Neural progenitor cell (in vitro differentiated cells): ENCODE measurements at regions not wholly inside any gene's neighbourhood (a gene's known extent, or its start where the extent isn't known, plus 50 kb on each side); places are given as distances from the start of the nearest gene placed in this dataset.

ENCODE experiments used
- DNase-seq: peaks from one replicate; pipeline ENCODE4 v3.0.0-alpha.2; 2016; ENCODE audit warnings: low spot score
- H2AFZ ChIP-seq: fragments of 200-600 bp; sonication (generic); replicated peaks from 2 replicates; pipeline ENCODE4 v1.6.1; 2016; ENCODE audit warnings: antibody characterized with exemption
- H3F3A ChIP-seq: fragments of 200-600 bp; sonication (generic); 2 replicates; pipeline ENCODE4 v1.6.1; 2016; ENCODE audit warnings: antibody characterized with exemption, low read depth
- H3K27ac ChIP-seq: fragments of 200-600 bp; sonication (generic); 2 replicates; pipeline ENCODE4 v1.5.1; 2016; ENCODE audit warnings: mild to moderate bottlenecking
- H3K27me3 ChIP-seq: fragments of 200-600 bp; sonication (generic); 2 replicates; pipeline ENCODE4 v1.6.1; 2016; ENCODE audit warnings: mild to moderate bottlenecking, moderate library complexity
- H3K36me3 ChIP-seq: fragments of 200-600 bp; sonication (generic); 2 replicates; pipeline ENCODE4 v1.5.1; 2016
- H3K4me1 ChIP-seq: fragments of 200-600 bp; sonication (generic); 2 replicates; pipeline ENCODE4 v1.6.1; 2016; ENCODE audit warnings: mixed run types
- H3K4me2 ChIP-seq: fragments of 200-600 bp; sonication (generic); 2 replicates; pipeline ENCODE4 v1.6.1; 2016
- H3K4me3 ChIP-seq: fragments of 200-600 bp; sonication (generic); 2 replicates; pipeline ENCODE4 v1.5.1; 2016
- H3K79me2 ChIP-seq: fragments of 200-600 bp; sonication (generic); 2 replicates; pipeline ENCODE4 v1.6.1; 2016; ENCODE audit warnings: low read depth
- H3K9ac ChIP-seq: fragments of 200-600 bp; sonication (generic); 2 replicates; pipeline ENCODE4 v1.6.1; 2016
- H3K9me3 ChIP-seq: fragments of 200-600 bp; sonication (generic); 2 replicates; pipeline ENCODE4 v1.5.1; 2016; ENCODE audit warnings: low read depth
- H4K20me1 ChIP-seq: fragments of 200-600 bp; sonication (generic); 2 replicates; pipeline ENCODE4 v1.6.1; 2016; ENCODE audit warnings: low read depth
- H3K27ac Mint-ChIP-seq: 3 replicates; pipeline ENCODE4 v1.8.0; 2021; ENCODE audit warnings: mixed read lengths
- H3K27me3 Mint-ChIP-seq: 2 replicates; pipeline ENCODE4 v1.8.0; 2022; ENCODE audit warnings: low read depth, mild to moderate bottlenecking, inconsistent platforms, moderate library complexity, mixed read lengths; ENCODE audit not compliant: insufficient read depth
- H3K36me3 Mint-ChIP-seq: 3 replicates; pipeline ENCODE4 v1.8.0; 2021; ENCODE audit warnings: mixed read lengths
- H3K4me1 Mint-ChIP-seq: 3 replicates; pipeline ENCODE4 v1.8.0; 2021; ENCODE audit warnings: mixed read lengths
- H3K4me3 Mint-ChIP-seq: 3 replicates; pipeline ENCODE4 v1.8.0; 2021; ENCODE audit warnings: mild to moderate bottlenecking, moderate library complexity, mixed read lengths
- H3K9me3 Mint-ChIP-seq: 3 replicates; pipeline ENCODE4 v1.8.0; 2020; ENCODE audit warnings: mixed read lengths
- CTCF ChIP-seq: fragments of 200-600 bp; sonication (generic); IDR thresholded peaks from 2 replicates; pipeline ENCODE4 v1.5.1; 2017; ENCODE audit warnings: antibody characterized with exemption, mild to moderate bottlenecking
- EZH2 ChIP-seq: fragments of 200-600 bp; sonication (generic); IDR thresholded peaks from 2 replicates; pipeline ENCODE4 v1.6.1; 2017; ENCODE audit warnings: antibody characterized with exemption, mild to moderate bottlenecking, moderate library complexity
- EZH2phosphoT487 ChIP-seq: fragments of 200-600 bp; sonication (generic); IDR thresholded peaks from 2 replicates; pipeline ENCODE4 v1.6.1; 2017; ENCODE audit warnings: antibody characterized with exemption

GRCh38 chr16:74100395-74101326 lies 196.0 kb upstream of the PSMD7 start:
- Histone ChIP-seq H3K36me3 (no peaks in the 10 kb centered on the region), H3K4me1 (peaks cover 45% of the 10 kb centered on the region), H2AFZ (no peak overlapping the region), H3F3A (peaks cover 40% of the 10 kb centered on the region), H3K79me2 (no peaks in the 10 kb centered on the region), H3K27me3 (no peaks in the 10 kb centered on the region), H3K4me3 (peak overlapping the region; percentile 20), H3K9ac (no peak overlapping the region), H3K9me3 (no peaks in the 10 kb centered on the region), H4K20me1 (peaks cover 8% of the 10 kb centered on the region), H3K27ac (peak overlapping the region; percentile 39), H3K4me2 (peak overlapping the region; percentile 67)
- Mint-ChIP-seq H3K36me3 (no peaks in the 10 kb centered on the region), H3K4me3 (peak overlapping the region; percentile 48), H3K27me3 (peaks cover 5% of the 10 kb centered on the region), H3K4me1 (peaks cover 39% of the 10 kb centered on the region), H3K27ac (peak overlapping the region; percentile 79), H3K9me3 (peaks cover 4% of the 10 kb centered on the region)
- peak; percentile 50 for DNase-seq
- no peak for TF ChIP-seq EZH2
- peak; percentile 63 for TF ChIP-seq EZH2phosphoT487

- no peaks in the 10 kb centered on the region for H3K36me3 Mint-ChIP-seq
- peak overlapping the region; percentile 67 for H3K4me2 ChIP-seq
- H3K27ac ChIP-seq: no peak overlapping the region
- H3K9ac ChIP-seq: no peak overlapping the region
- no peaks in the 10 kb centered on the region for H3K27me3 ChIP-seq
- peaks cover 8% of the 10 kb centered on the region for H4K20me1 ChIP-seq
- no peaks in the 10 kb centered on the region for H3K9me3 ChIP-seq
- no peak overlapping the region for H3K4me3 Mint-ChIP-seq
- peak; percentile 14 for DNase-seq
- TF ChIP-seq EZH2 (no peak), CTCF (no peak), EZH2phosphoT487 (no peak)
- H3K27ac Mint-ChIP-seq: peak overlapping the region; percentile 33
- peaks cover 8% of the 10 kb centered on the region for H3K27me3 Mint-ChIP-seq
- no peak overlapping the region for H3K4me3 ChIP-seq
- H3K9me3 Mint-ChIP-seq: peaks cover 4% of the 10 kb centered on the region
- peaks cover 40% of the 10 kb centered on the region for H3F3A ChIP-seq
- H2AFZ ChIP-seq: no peak overlapping the region
- peaks cover 45% of the 10 kb centered on the region for H3K4me1 ChIP-seq
- H3K4me1 Mint-ChIP-seq: peaks cover 39% of the 10 kb centered on the region
- no peaks in the 10 kb centered on the region for H3K36me3 ChIP-seq
- no peaks in the 10 kb centered on the region for H3K79me2 ChIP-seq
Measured at GRCh38 chr16:74099530-74099929, 197.1 kb upstream of the PSMD7 start.

GRCh38 chr16:74094962-74095361 lies 201.7 kb upstream of the PSMD7 start:
- peak overlapping the region; percentile 1 for H3K4me3 Mint-ChIP-seq
- H3K27me3 Mint-ChIP-seq: peaks cover 8% of the 10 kb centered on the region
- H3K36me3 Mint-ChIP-seq: no peaks in the 10 kb centered on the region
- H3K4me2 ChIP-seq: no peak overlapping the region
- no peak overlapping the region for H3K9ac ChIP-seq
- H2AFZ ChIP-seq: no peak overlapping the region
- H3K27me3 ChIP-seq: peaks cover 12% of the 10 kb centered on the region
- H3K79me2 ChIP-seq: no peaks in the 10 kb centered on the region
- peaks cover 33% of the 10 kb centered on the region for H3F3A ChIP-seq
- no peaks in the 10 kb centered on the region for H3K9me3 ChIP-seq
- peaks cover 2% of the 10 kb centered on the region for H3K9me3 Mint-ChIP-seq
- H3K4me3 ChIP-seq: no peak overlapping the region
- no peak for TF ChIP-seq EZH2
- TF ChIP-seq EZH2phosphoT487: no peak
- TF ChIP-seq CTCF: no peak
- H3K4me1 ChIP-seq: peaks cover 45% of the 10 kb centered on the region
- no peaks in the 10 kb centered on the region for H3K36me3 ChIP-seq
- no peak overlapping the region for H3K27ac Mint-ChIP-seq
- H4K20me1 ChIP-seq: peaks cover 15% of the 10 kb centered on the region
- H3K4me1 Mint-ChIP-seq: peaks cover 25% of the 10 kb centered on the region
- H3K27ac ChIP-seq: no peak overlapping the region
- DNase-seq: no peak

- Histone ChIP-seq H2AFZ (no peak overlapping the region), H3K9ac (no peak overlapping the region), H3K27ac (no peak overlapping the region), H3K4me3 (no peak overlapping the region), H3K27me3 (peaks cover 12% of the 10 kb centered on the region), H4K20me1 (peaks cover 15% of the 10 kb centered on the region), H3F3A (peaks cover 29% of the 10 kb centered on the region), H3K4me1 (peaks cover 40% of the 10 kb centered on the region), H3K4me2 (no peak overlapping the region), H3K9me3 (no peaks in the 10 kb centered on the region), H3K36me3 (no peaks in the 10 kb centered on the region), H3K79me2 (no peaks in the 10 kb centered on the region)
- Mint-ChIP-seq H3K36me3 (no peaks in the 10 kb centered on the region), H3K4me3 (no peak overlapping the region), H3K9me3 (peaks cover 2% of the 10 kb centered on the region), H3K27me3 (peaks cover 6% of the 10 kb centered on the region), H3K27ac (no peak overlapping the region), H3K4me1 (peaks cover 21% of the 10 kb centered on the region)
- TF ChIP-seq EZH2phosphoT487: no peak
- no peak for TF ChIP-seq CTCF
- DNase-seq: no peak
Measured at GRCh38 chr16:74094514-74094913, 202.1 kb upstream of the PSMD7 start.
